Neural cell (in vitro differentiated cells): ENCODE measurements at regions not wholly inside any gene's neighbourhood (a gene's known extent, or its start where the extent isn't known, plus 50 kb on each side); places are given as distances from the start of the nearest gene placed in this dataset.

Experiments used
- H2AFZ ChIP-seq: fragments of 200-600, 300-800 bp; sonication (generic), shearing (Covaris generic); 2 replicates; pipeline ENCODE4 v1.6.0; 2014; ENCODE audit warnings: low read depth, mild to moderate bottlenecking, antibody characterized with exemption, low read length, moderate library complexity
- H3F3A ChIP-seq: fragments of 200-600 bp; shearing (Covaris generic); 2 replicates; pipeline ENCODE4 v1.6.1; 2016; ENCODE audit warnings: mild to moderate bottlenecking, moderate library complexity, mixed read lengths, antibody characterized with exemption, low read length; ENCODE audit not compliant: insufficient read depth, poor library complexity, severe bottlenecking
- H3K27ac ChIP-seq: fragments of 200-600, 300-800 bp; sonication (generic), shearing (Covaris generic); 2 replicates; pipeline ENCODE4 v1.5.1; 2014; ENCODE audit warnings: mild to moderate bottlenecking, low read length, moderate library complexity
- H3K27me3 ChIP-seq: fragments of 300-800, 200-600 bp; sonication (generic), shearing (Covaris generic); 2 replicates; pipeline ENCODE4 v1.6.0; 2014; ENCODE audit warnings: mild to moderate bottlenecking, low read depth, low read length, moderate library complexity; ENCODE audit not compliant: insufficient read depth
- H3K36me3 ChIP-seq: fragments of 300-800, 200-600 bp; sonication (generic), shearing (Covaris generic); 2 replicates; pipeline ENCODE4 v1.5.1; 2014; ENCODE audit warnings: mild to moderate bottlenecking, antibody characterized with exemption, low read length, moderate library complexity; ENCODE audit not compliant: insufficient read depth
- H3K4me2 ChIP-seq: fragments of 300-800, 200-600 bp; sonication (generic), shearing (Covaris generic); 2 replicates; pipeline ENCODE4 v1.6.0; 2014; ENCODE audit warnings: mild to moderate bottlenecking, low read length
- H3K4me3 ChIP-seq: fragments of 300-800, 200-600 bp; sonication (generic), shearing (Covaris generic); 2 replicates; pipeline ENCODE4 v1.5.1; 2014; ENCODE audit warnings: mild to moderate bottlenecking, low read length, moderate library complexity
- H3K79me2 ChIP-seq: fragments of 200-600 bp; shearing (Covaris generic); replicated peaks from 2 replicates; pipeline ENCODE4 v1.6.0; 2014; ENCODE audit warnings: mild to moderate bottlenecking, low read length, moderate library complexity; ENCODE audit not compliant: insufficient read depth
- H3K9ac ChIP-seq: fragments of 300-800, 200-600 bp; sonication (generic), shearing (Covaris generic); 2 replicates; pipeline ENCODE4 v1.6.1; 2016; ENCODE audit warnings: mild to moderate bottlenecking, low read length, mixed read lengths
- H3K9me2 ChIP-seq: fragments of 200-600 bp; shearing (Covaris generic); 2 replicates; pipeline ENCODE4 v1.6.1; 2016; ENCODE audit warnings: mild to moderate bottlenecking, low read length, mixed read lengths; ENCODE audit not compliant: insufficient read depth
- H3K9me3 ChIP-seq: fragments of 200-600, 300-800 bp; sonication (generic), shearing (Covaris generic); 2 replicates; pipeline ENCODE4 v1.6.1; 2016; ENCODE audit warnings: mild to moderate bottlenecking, mixed run types, low read length, moderate library complexity, mixed read lengths
- H4K20me1 ChIP-seq: fragments of 200-600 bp; shearing (Covaris generic); 2 replicates; pipeline ENCODE4 v1.6.1; 2016; ENCODE audit warnings: mild to moderate bottlenecking, mixed run types; ENCODE audit not compliant: insufficient read depth
- CTCF ChIP-seq: fragments of 450-650 bp; IDR thresholded peaks from 2 replicates; pipeline ENCODE4 v1.5.1; 2014; ENCODE audit warnings: antibody characterized with exemption, mild to moderate bottlenecking, moderate library complexity; ENCODE audit not compliant: poor library complexity, severe bottlenecking
- EP300 ChIP-seq: fragments of 450-650 bp; conservative IDR thresholded peaks from 2 replicates; pipeline ENCODE4 v1.6.1; 2014; ENCODE audit warnings: antibody characterized with exemption, mild to moderate bottlenecking, moderate library complexity; ENCODE audit not compliant: poor library complexity, severe bottlenecking
- EZH2 ChIP-seq: fragments of 200-600, 300-800 bp; shearing (Covaris generic), sonication (generic); IDR thresholded peaks from 2 replicates; pipeline ENCODE4 v1.6.1; 2014; ENCODE audit warnings: antibody characterized with exemption, low read length, borderline replicate concordance, mild to moderate bottlenecking; ENCODE audit not compliant: insufficient read depth, poor library complexity, severe bottlenecking
- MXI1 ChIP-seq: fragments of 450-650 bp; conservative IDR thresholded peaks from 2 replicates; pipeline ENCODE4 v1.6.1; 2014; ENCODE audit warnings: antibody characterized with exemption, mild to moderate bottlenecking; ENCODE audit not compliant: poor library complexity, severe bottlenecking
- POLR2AphosphoS5 ChIP-seq: IDR thresholded peaks from 2 replicates; pipeline ENCODE4 v1.6.1; 2012
- RAD21 ChIP-seq: fragments of 450-650 bp; conservative IDR thresholded peaks from 2 replicates; pipeline ENCODE4 v1.6.1; 2014; ENCODE audit warnings: antibody characterized with exemption, mild to moderate bottlenecking, moderate library complexity
- REST ChIP-seq: IDR thresholded peaks from 2 replicates; pipeline ENCODE4 v1.6.1; 2012; ENCODE audit warnings: borderline replicate concordance
- SMC3 ChIP-seq: fragments of 450-650 bp; conservative IDR thresholded peaks from 2 replicates; pipeline ENCODE4 v1.6.1; 2014; ENCODE audit warnings: antibody characterized with exemption, mild to moderate bottlenecking, moderate library complexity; ENCODE audit not compliant: poor library complexity
- TAF1 ChIP-seq: IDR thresholded peaks from 2 replicates; pipeline ENCODE4 v1.6.1; 2012; ENCODE audit warnings: low read depth

GRCh38 chrX:70995338-70995737, 64.4 kb upstream of the SLC7A3 start:
- no peaks in the 10 kb centered on the region for H3F3A ChIP-seq
- no peaks in the 10 kb centered on the region for H3K36me3 ChIP-seq
- H3K27ac ChIP-seq: no peak overlapping the region
- no peak overlapping the region for H3K4me3 ChIP-seq
- no peaks in the 10 kb centered on the region for H3K9me3 ChIP-seq
- H2AFZ ChIP-seq: no peak overlapping the region
- TF ChIP-seq TAF1 (no peak), EZH2 (no peak), EP300 (no peak), POLR2AphosphoS5 (no peak), SMC3 (no peak), MXI1 (no peak), CTCF (no peak), RAD21 (no peak)
- H3K27me3 ChIP-seq: no peaks in the 10 kb centered on the region
- no peak overlapping the region for H3K9ac ChIP-seq
- no peaks in the 10 kb centered on the region for H4K20me1 ChIP-seq
- H3K9me2 ChIP-seq: no peaks in the 10 kb centered on the region
- H3K79me2 ChIP-seq: no peaks in the 10 kb centered on the region
- no peak overlapping the region for H3K4me2 ChIP-seq

GRCh38 chrX:70988425-70988824, 57.5 kb upstream of the SLC7A3 start:
- Histone ChIP-seq H3K36me3 (no peaks in the 10 kb centered on the region), H2AFZ (no peak overlapping the region), H3K9ac (no peak overlapping the region), H3K9me3 (no peaks in the 10 kb centered on the region), H3F3A (no peaks in the 10 kb centered on the region), H4K20me1 (no peaks in the 10 kb centered on the region), H3K27me3 (no peaks in the 10 kb centered on the region), H3K79me2 (no peaks in the 10 kb centered on the region), H3K4me2 (no peak overlapping the region), H3K27ac (no peak overlapping the region), H3K4me3 (no peak overlapping the region), H3K9me2 (no peaks in the 10 kb centered on the region)
- no peak for TF ChIP-seq POLR2AphosphoS5
- TF ChIP-seq EZH2: no peak
- no peak for TF ChIP-seq EP300
- TF ChIP-seq REST: no peak
- no peak for TF ChIP-seq SMC3
- no peak for TF ChIP-seq CTCF
- no peak for TF ChIP-seq RAD21
- TF ChIP-seq MXI1: no peak
- TF ChIP-seq TAF1: no peak
